IMR-90 (cell line): ENCODE measurements at regions not wholly inside any gene's neighbourhood (a gene's known extent, or its start where the extent isn't known, plus 50 kb on each side); places are given as distances from the start of the nearest gene placed in this dataset.

Experiments
- ATAC-seq: fragments of 200-7000 bp; cut with Tn5 transposase; 2 replicates; pipeline ENCODE4 v1.9.1; 2020; ENCODE audit warnings: low read depth, mild to moderate bottlenecking, moderate library complexity
- BruUV-seq: library from RNA; stranded (reverse); fragments of 400-500 nt; replicated peaks from 2 replicates; lab custom pipeline; 2021; lab: Mats Ljungman, UMichigan
- CTCF ChIA-PET: fragments of 300-600 bp; formaldehyde crosslinking; extraction: SDS; loops from one replicate; lab custom pipeline; 2021; ENCODE audit warnings: antibody characterized with exemption; lab: Yijun Ruan, JAX
- POLR2A ChIA-PET: fragments of 300-600 bp; sonication (Branson Sonifier 250); formaldehyde crosslinking; loops from one replicate; lab custom pipeline; 2022; ENCODE audit warnings: antibody characterized with exemption; ENCODE audit not compliant: unreplicated experiment; lab: Charles Lee
- DNase-seq: peaks from one replicate; pipeline ENCODE4 v3.0.0; 2013
- H2AFZ ChIP-seq: replicated peaks from 2 replicates; pipeline ENCODE3; 2013; ENCODE audit warnings: low read length, mild to moderate bottlenecking; ENCODE audit not compliant: poor library complexity
- H2AK5ac ChIP-seq: 2 replicates; pipeline ENCODE4 v1.6.1; 2013; ENCODE audit warnings: low read depth, low read length, inconsistent platforms
- H2AK9ac ChIP-seq: replicated peaks from 2 replicates; pipeline ENCODE3; 2013; ENCODE audit warnings: mild to moderate bottlenecking, low read depth, low read length, moderate library complexity; ENCODE audit not compliant: poor library complexity
- H2BK120ac ChIP-seq: 2 replicates; pipeline ENCODE4 v1.6.1; 2013; ENCODE audit warnings: low read depth, low read length, inconsistent platforms
- H2BK15ac ChIP-seq: 3 replicates; pipeline ENCODE4 v1.6.1; 2013; ENCODE audit warnings: low read depth, low read length, inconsistent platforms
- H2BK20ac ChIP-seq: 2 replicates; pipeline ENCODE4 v1.6.1; 2013; ENCODE audit warnings: low read depth, mild to moderate bottlenecking, inconsistent platforms, low read length, moderate library complexity
- H2BK5ac ChIP-seq: 2 replicates; pipeline ENCODE4 v1.6.1; 2013; ENCODE audit warnings: mild to moderate bottlenecking, low read depth, low read length, inconsistent platforms; ENCODE audit not compliant: poor library complexity, severe bottlenecking
- H3K14ac ChIP-seq: replicated peaks from 2 replicates; pipeline ENCODE4 v1.6.1; 2013; ENCODE audit warnings: low read depth, low read length, inconsistent platforms
- H3K18ac ChIP-seq: 2 replicates; pipeline ENCODE4 v1.6.1; 2013; ENCODE audit warnings: low read depth, low read length, control low read depth
- H3K23ac ChIP-seq: 2 replicates; pipeline ENCODE4 v1.6.1; 2013; ENCODE audit warnings: low read depth, low read length, inconsistent platforms
- H3K27ac ChIP-seq: 2 replicates; pipeline ENCODE4 v1.5.1; 2013; ENCODE audit warnings: mild to moderate bottlenecking, control low read depth, low read length; ENCODE audit not compliant: insufficient read depth
- H3K27me3 ChIP-seq: 2 replicates; pipeline ENCODE4 v1.6.1; 2013; ENCODE audit warnings: low read length; ENCODE audit not compliant: control insufficient read depth, insufficient read depth
- H3K36me3 ChIP-seq: 2 replicates; pipeline ENCODE4 v1.6.1; 2013; ENCODE audit warnings: low read length, mixed read lengths; ENCODE audit not compliant: control insufficient read depth, insufficient read depth
- H3K4ac ChIP-seq: 2 replicates; pipeline ENCODE4 v1.6.1; 2013; ENCODE audit warnings: low read depth, low read length, inconsistent platforms
- H3K4me1 ChIP-seq: 2 replicates; pipeline ENCODE4 v1.6.1; 2013; ENCODE audit warnings: low read length, mixed read lengths; ENCODE audit not compliant: control insufficient read depth, insufficient read depth
- H3K4me2 ChIP-seq: 2 replicates; pipeline ENCODE4 v1.6.1; 2013; ENCODE audit warnings: low read depth, mild to moderate bottlenecking, control low read depth, low read length, moderate library complexity
- H3K4me3 ChIP-seq: 2 replicates; pipeline ENCODE4 v1.5.1; 2013; ENCODE audit warnings: low read depth, mild to moderate bottlenecking, control low read depth, low read length, moderate library complexity; ENCODE audit not compliant: insufficient read depth
- H3K56ac ChIP-seq: 2 replicates; pipeline ENCODE4 v1.6.1; 2013; ENCODE audit warnings: low read length, inconsistent platforms; ENCODE audit not compliant: insufficient read depth; ENCODE audit errors: extremely low read depth
- H3K79me1 ChIP-seq, 2 experiments: 2 replicates each; pipeline ENCODE4 v1.6.1; 2013; ENCODE audit warnings: low read length in 2 of 2, inconsistent platforms in 1 of 2, low read depth in 1 of 2
- H3K9ac ChIP-seq: 2 replicates; pipeline ENCODE4 v1.6.1; 2013; ENCODE audit warnings: low read depth, low read length, control low read depth
- H3K9me1 ChIP-seq: 2 replicates; pipeline ENCODE4 v1.6.1; 2013; ENCODE audit warnings: low read length, inconsistent platforms; ENCODE audit not compliant: insufficient read depth
- H3K9me3 ChIP-seq: 2 replicates; pipeline ENCODE4 v1.6.1; 2013; ENCODE audit warnings: low read length; ENCODE audit not compliant: control insufficient read depth, insufficient read depth
- H4K20me1 ChIP-seq: 2 replicates; pipeline ENCODE4 v1.6.1; 2013; ENCODE audit warnings: low read length, inconsistent platforms; ENCODE audit not compliant: insufficient read depth
- H4K5ac ChIP-seq: 2 replicates; pipeline ENCODE4 v1.6.1; 2013; ENCODE audit warnings: mild to moderate bottlenecking, low read depth, low read length, control low read depth
- H4K8ac ChIP-seq, 2 experiments: 2 replicates each; pipeline ENCODE4 v1.6.1; 2013; ENCODE audit warnings: low read depth in 2 of 2, low read length in 2 of 2, control low read depth in 1 of 2, inconsistent platforms in 1 of 2
- H4K91ac ChIP-seq: 2 replicates; pipeline ENCODE4 v1.6.1; 2013; ENCODE audit warnings: low read depth, low read length, inconsistent platforms; ENCODE audit not compliant: insufficient read depth
- BHLHE40 ChIP-seq: fragments of 150-350 bp; IDR thresholded peaks from 2 replicates; pipeline ENCODE4 v1.6.1; 2016; ENCODE audit warnings: mild to moderate bottlenecking, low read depth, low read length
- CEBPB ChIP-seq: IDR thresholded peaks from 2 replicates; pipeline ENCODE4 v1.6.1; 2012; ENCODE audit warnings: low read depth, low read length, improper control_type of control experiment
- CHD1 ChIP-seq: IDR thresholded peaks from 2 replicates; pipeline ENCODE4 v1.6.1; 2012; ENCODE audit warnings: low read depth, low read length, improper control_type of control experiment
- CTCF ChIP-seq: conservative IDR thresholded peaks from 2 replicates; pipeline ENCODE4 v1.5.1; 2012; ENCODE audit warnings: mild to moderate bottlenecking, low read depth, low read length, improper control_type of control experiment
- ELK1 ChIP-seq: fragments of 150-350 bp; IDR thresholded peaks from 2 replicates; pipeline ENCODE4 v1.6.1; 2016; ENCODE audit warnings: low read depth, mild to moderate bottlenecking, low read length, moderate library complexity, borderline replicate concordance
- FOS ChIP-seq: fragments of 150-350 bp; IDR thresholded peaks from 2 replicates; pipeline ENCODE4 v1.6.1; 2016; ENCODE audit warnings: low read depth, low read length
- MAFK ChIP-seq: IDR thresholded peaks from 2 replicates; pipeline ENCODE4 v1.6.1; 2012; ENCODE audit warnings: low read depth, low read length, improper control_type of control experiment
- MAZ ChIP-seq: IDR thresholded peaks from 2 replicates; pipeline ENCODE4 v1.6.1; 2012; ENCODE audit warnings: low read depth, mild to moderate bottlenecking, low read length, improper control_type of control experiment, moderate library complexity, borderline replicate concordance
- MXI1 ChIP-seq: IDR thresholded peaks from 2 replicates; pipeline ENCODE4 v1.6.1; 2012; ENCODE audit warnings: low read depth, mild to moderate bottlenecking, low read length, moderate library complexity, borderline replicate concordance
- NFE2L2 ChIP-seq: fragments of 150-350 bp; IDR thresholded peaks from 2 replicates; pipeline ENCODE4 v1.6.1; 2016; ENCODE audit warnings: low read depth, mild to moderate bottlenecking, low read length
- POLR2A ChIP-seq: IDR thresholded peaks from 2 replicates; pipeline ENCODE4 v1.6.1; 2012; ENCODE audit warnings: mild to moderate bottlenecking, low read depth, low read length
- RAD21 ChIP-seq: IDR thresholded peaks from 2 replicates; pipeline ENCODE4 v1.6.1; 2012; ENCODE audit warnings: low read length, improper control_type of control experiment
- RCOR1 ChIP-seq: IDR thresholded peaks from 2 replicates; pipeline ENCODE4 v1.6.1; 2012; ENCODE audit warnings: mild to moderate bottlenecking, low read length, improper control_type of control experiment; ENCODE audit not compliant: insufficient replicate concordance
- RFX5 ChIP-seq: IDR thresholded peaks from 2 replicates; pipeline ENCODE4 v1.8.0; 2012; ENCODE audit warnings: low read depth, mild to moderate bottlenecking, low read length, moderate library complexity
- SMC3 ChIP-seq: fragments of 150-350 bp; IDR thresholded peaks from 2 replicates; pipeline ENCODE4 v1.6.1; 2016; ENCODE audit warnings: low read depth, mild to moderate bottlenecking, antibody characterized with exemption, low read length, moderate library complexity
- USF2 ChIP-seq: fragments of 150-350 bp; IDR thresholded peaks from 2 replicates; pipeline ENCODE4 v1.6.1; 2017; ENCODE audit warnings: mild to moderate bottlenecking, antibody characterized with exemption, low read length, low read depth
- WGBS, 2 experiments: methylation state at CpG; one replicate each; pipeline versions ENCODE4 v1.1.5 to v1.1.7; 2013; ENCODE audit warnings: missing lambda C conversion rate in 2 of 2; ENCODE audit not compliant: insufficient read length in 1 of 2; ENCODE audit errors: extremely low coverage in 2 of 2; 5-methylcytosine and 5-hydroxymethylcytosine counted together
- dilution Hi-C: fragments of 300-500 bp; cut with HindIII; formaldehyde crosslinking; loops from one replicate; pipeline ENCODE4 v1.14.3; 2018; ENCODE audit warnings: low sequenced_read_pairs; ENCODE audit not compliant: unreplicated experiment
- in situ Hi-C: fragments of 300-500 bp; cut with MboI; formaldehyde crosslinking; loops from 3 replicates; pipeline ENCODE4 v1.14.3; 2019; ENCODE audit warnings: low sequenced_read_pairs, inconsistent platforms, mixed read lengths
- intact Hi-C: fragments of 100-400 bp; cut with micrococcal nuclease; formaldehyde crosslinking; loops from 2 replicates; pipeline ENCODE4 v1.10.0; 2022

- POLR2A ChIA-PET: no interaction called here
- H2BK120ac ChIP-seq: no peak overlapping the region
- no peak overlapping the region for H2AK9ac ChIP-seq
- H3K9me1 ChIP-seq: no peaks in the 10 kb centered on the region
- no peak overlapping the region for H3K4me2 ChIP-seq
- H3K9me3 ChIP-seq: no peaks in the 10 kb centered on the region
- CTCF ChIA-PET: no interaction called here
- H4K5ac ChIP-seq: no peak overlapping the region
- intact Hi-C loops (no loop called here), dilution Hi-C loops (no loop called here), in situ Hi-C loops (no loop called here)
- no peaks in the 10 kb centered on the region for H3K27me3 ChIP-seq
- H2BK5ac ChIP-seq: no peak overlapping the region
- H3K36me3 ChIP-seq: no peaks in the 10 kb centered on the region
- no peak overlapping the region for H4K8ac ChIP-seq
- H3K9ac ChIP-seq: no peak overlapping the region
- DNase-seq (no peak), ATAC-seq (no peak)
- TF ChIP-seq MAFK (no peak), RCOR1 (no peak), CEBPB (no peak), RAD21 (no peak), FOS (no peak), ELK1 (no peak), CTCF (no peak), BHLHE40 (no peak), RFX5 (no peak), SMC3 (no peak), USF2 (no peak), CHD1 (no peak), NFE2L2 (no peak), POLR2A (no peak), MXI1 (no peak), MAZ (no peak)
- no peak overlapping the region for H3K4me3 ChIP-seq
- H3K79me1 ChIP-seq: no peaks in the 10 kb centered on the region
- H2AK5ac ChIP-seq: no peak overlapping the region
- no peak overlapping the region for H2AFZ ChIP-seq
- no peaks in the 10 kb centered on the region for H3K4me1 ChIP-seq
- no peak overlapping the region for H3K4ac ChIP-seq
- no TSS peak for BruUV-seq
- 17% methylated on average over 1 of the region's 4 CpGs; no CpG with 5 or more reads in 1 of the 2 experiments for WGBS, 2 experiments
- H4K20me1 ChIP-seq: no peaks in the 10 kb centered on the region
- H2BK20ac ChIP-seq: no peak overlapping the region
- H3K27ac ChIP-seq: no peak overlapping the region
- no peak overlapping the region for H3K23ac ChIP-seq
- H4K91ac ChIP-seq: no peak overlapping the region
- H3K56ac ChIP-seq: no peak overlapping the region
- no peak overlapping the region for H3K14ac ChIP-seq
- H2BK15ac ChIP-seq: no peak overlapping the region
- H3K18ac ChIP-seq: no peak overlapping the region
Observed at GRCh38 chr5:8538821-8539220, 669.9 kb downstream of the MTRR start.
